ENCODE measurements at regions not wholly inside any gene's neighbourhood (a gene's known extent, or its start where the extent isn't known, plus 50 kb on each side); places are given as distances from the start of the nearest gene placed in this dataset.

DNA sequence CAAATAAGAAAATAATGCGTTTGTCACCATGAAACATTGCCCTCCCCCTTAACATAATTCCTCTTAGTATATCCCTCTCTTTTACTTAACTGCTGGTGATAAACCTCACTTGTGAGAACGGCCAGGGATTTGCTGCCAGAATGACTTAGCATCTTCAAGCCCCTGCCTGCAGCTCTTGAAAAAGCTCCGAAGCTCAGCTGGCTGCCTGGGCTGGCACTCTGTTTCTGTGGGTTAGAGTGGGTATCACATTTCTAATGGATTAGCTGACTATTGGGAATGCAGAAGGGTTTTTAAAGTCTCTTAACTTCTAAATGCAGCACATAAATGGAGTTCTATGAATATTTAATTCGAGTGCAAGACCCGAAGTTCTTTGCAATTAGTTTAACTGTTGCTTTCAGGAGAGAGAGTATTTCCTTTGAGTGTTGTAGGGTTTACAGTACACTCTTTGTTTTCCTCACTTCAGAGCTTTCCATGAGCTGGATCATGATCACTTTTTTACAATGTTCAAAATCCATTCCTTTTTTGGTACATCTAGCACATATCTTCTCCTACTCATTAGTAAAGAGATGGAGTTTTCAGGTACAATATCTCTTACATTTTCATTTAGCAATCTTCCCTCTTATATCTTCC is 124.7 kb upstream of the RBMS3 start:
- DNase-seq (no peak), ATAC-seq (no peak)
- no peak overlapping the region for H3K27ac ChIP-seq
- no peaks in the 10 kb centered on the region for H3K9me3 ChIP-seq
- intact Hi-C loops (cut with DNase I) = no loop called here
- H3K4me3 ChIP-seq = no peak overlapping the region
- no peaks in the 10 kb centered on the region for H3K27me3 ChIP-seq (ENCODE audit: low read depth)
- no peaks in the 10 kb centered on the region for H3K4me1 ChIP-seq
- no peaks in the 10 kb centered on the region for H3K36me3 ChIP-seq
- no peak for TF ChIP-seq CTCF (IDR thresholded peaks at IDR 0.05)

DNA sequence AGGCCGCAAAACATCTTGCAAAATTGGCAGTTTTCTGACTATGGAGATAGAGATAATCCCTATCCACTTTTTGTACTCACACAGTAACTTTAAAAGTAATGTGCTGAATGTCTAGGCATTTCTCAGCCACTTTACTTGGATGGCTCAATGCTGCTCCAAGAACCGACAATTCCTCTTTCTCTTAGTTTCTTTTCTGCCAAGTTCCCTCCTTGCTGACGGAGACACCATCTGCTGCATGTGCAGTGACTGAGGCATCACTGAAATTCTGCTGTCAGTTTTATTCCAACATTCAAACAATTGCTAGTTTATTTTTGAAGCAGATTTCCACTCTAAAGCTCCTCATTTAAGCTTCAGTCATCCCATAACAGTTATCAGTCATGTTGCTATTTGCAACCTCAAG is 116.0 kb upstream of the RBMS3 start:
- ATAC-seq (no peak), DNase-seq (no peak)
- no peaks in the 10 kb centered on the region for H3K9me3 ChIP-seq
- no peak for TF ChIP-seq CTCF (IDR thresholded peaks at IDR 0.05)
- no peaks in the 10 kb centered on the region for H3K4me1 ChIP-seq
- intact Hi-C loops (cut with DNase I) = no loop called here
- no peaks in the 10 kb centered on the region for H3K27me3 ChIP-seq (ENCODE audit: low read depth)
- no peaks in the 10 kb centered on the region for H3K36me3 ChIP-seq
- no peak overlapping the region for H3K27ac ChIP-seq
- H3K4me3 ChIP-seq = no peak overlapping the region

DNA sequence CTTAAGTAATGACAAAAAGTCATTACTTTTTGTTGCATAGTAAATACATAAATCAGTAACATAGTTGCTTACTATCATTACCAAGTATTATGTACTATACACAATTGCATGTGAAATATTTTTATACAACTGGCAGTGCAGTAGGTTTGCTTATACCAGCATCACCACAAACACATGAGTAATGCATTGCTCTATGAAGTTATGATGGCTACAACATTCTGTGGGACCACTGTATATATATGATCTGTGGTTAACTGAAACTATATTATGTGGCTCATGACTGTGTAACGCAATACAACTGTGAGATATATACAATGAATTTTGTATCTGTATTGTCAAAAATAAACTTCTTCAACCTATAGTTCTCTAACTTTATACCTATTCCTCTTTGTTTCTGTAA is 113.7 kb upstream of the RBMS3 start:
- Histone ChIP-seq H3K27ac (no peak overlapping the region), H3K27me3 (ENCODE audit: low read depth) (no peaks in the 10 kb centered on the region), H3K9me3 (no peaks in the 10 kb centered on the region), H3K4me3 (no peak overlapping the region), H3K4me1 (peaks cover 6% of the 10 kb centered on the region), H3K36me3 (no peaks in the 10 kb centered on the region)
- no peak for ATAC-seq
- intact Hi-C loops (cut with DNase I) = no loop called here
- no peak for DNase-seq
- no peak for TF ChIP-seq CTCF (IDR thresholded peaks at IDR 0.05)

GRCh38 chr3:29168081-29168480 is 112.8 kb upstream of the RBMS3 start:
- intact Hi-C loops (cut with DNase I) = no loop called here
- no peak for ATAC-seq
- Histone ChIP-seq H3K27ac (no peak overlapping the region), H3K4me3 (no peak overlapping the region), H3K4me1 (peaks cover 7% of the 10 kb centered on the region), H3K27me3 (ENCODE audit: low read depth) (no peaks in the 10 kb centered on the region), H3K9me3 (no peaks in the 10 kb centered on the region), H3K36me3 (no peaks in the 10 kb centered on the region)
- DNase-seq = no peak
- TF ChIP-seq CTCF (IDR thresholded peaks at IDR 0.05) = no peak

DNA sequence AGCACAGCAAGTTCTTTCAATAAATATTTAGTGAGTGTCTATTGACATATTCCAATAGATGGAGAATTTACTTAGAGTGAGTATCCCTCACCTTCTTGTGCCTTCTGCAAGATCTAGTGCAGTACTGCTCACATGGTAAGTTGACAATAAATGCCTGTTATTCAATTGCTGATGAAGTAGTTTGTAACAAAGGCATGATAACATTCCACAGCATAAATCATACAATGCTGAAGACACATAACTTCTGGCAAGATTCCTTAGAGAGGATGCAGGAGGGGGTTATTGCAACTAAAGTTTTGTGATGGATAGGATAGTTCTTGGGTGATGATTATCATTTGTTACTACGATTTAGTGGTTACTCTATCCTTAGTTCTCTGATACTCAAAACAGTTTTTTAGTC is 112.2 kb upstream of the RBMS3 start:
- Histone ChIP-seq H3K9me3 (no peaks in the 10 kb centered on the region), H3K36me3 (no peaks in the 10 kb centered on the region), H3K27me3 (ENCODE audit: low read depth) (no peaks in the 10 kb centered on the region), H3K27ac (no peak overlapping the region), H3K4me3 (no peak overlapping the region), H3K4me1 (peaks cover 7% of the 10 kb centered on the region)
- intact Hi-C loops (cut with DNase I) = no loop called here
- ATAC-seq = no peak
- no peak for TF ChIP-seq CTCF (IDR thresholded peaks at IDR 0.05)
- no peak for DNase-seq

DNA sequence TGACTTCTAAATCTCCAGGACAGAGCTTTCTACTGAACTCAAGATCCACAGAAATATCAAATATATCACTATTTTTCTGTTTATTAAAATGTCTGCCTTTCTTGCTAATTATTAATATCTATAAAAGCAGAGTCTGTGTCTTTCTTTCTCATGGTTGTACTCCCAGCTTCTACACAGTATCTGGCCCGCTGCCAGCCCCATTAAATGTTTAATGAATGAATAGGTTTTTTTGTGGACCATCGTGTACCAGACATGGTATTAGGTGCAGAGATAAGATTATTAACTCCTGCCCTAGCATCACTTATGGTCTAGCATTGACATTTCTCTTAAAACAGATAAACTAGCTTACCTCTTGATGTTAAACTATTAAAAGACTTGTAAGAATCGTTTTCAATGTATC is 111.4 kb upstream of the RBMS3 start:
- no peak overlapping the region for H3K4me3 ChIP-seq
- TF ChIP-seq CTCF (IDR thresholded peaks at IDR 0.05) = no peak
- DNase-seq (no peak), ATAC-seq (no peak)
- H3K27me3 ChIP-seq (ENCODE audit: low read depth) = no peaks in the 10 kb centered on the region
- no peaks in the 10 kb centered on the region for H3K36me3 ChIP-seq
- no peaks in the 10 kb centered on the region for H3K9me3 ChIP-seq
- peaks cover 7% of the 10 kb centered on the region for H3K4me1 ChIP-seq
- intact Hi-C loops (cut with DNase I) = no loop called here
- H3K27ac ChIP-seq = no peak overlapping the region
